Activated T-helper 1 cell treated with anti-CD3 and anti-CD28 coated beads, Interleukin-2, amount 50 U/mL, for 16 hours (primary cell): ENCODE measurements at regions not wholly inside any gene's neighbourhood (a gene's known extent, or its start where the extent isn't known, plus 50 kb on each side); places are given as distances from the start of the nearest gene placed in this dataset.
"Not testable (repeated sequence)": the region's sequence is repeated elsewhere in the genome, so short reads cannot be mapped to it uniquely, and the experiment has no call there.

Experiments used
- DNase-seq, 2 donors: peaks; one replicate each; pipeline ENCODE4 v3.0.0-alpha.2; 2020; ENCODE audit warnings: low read depth in 1 of 2, low spot score in 1 of 2

DNA sequence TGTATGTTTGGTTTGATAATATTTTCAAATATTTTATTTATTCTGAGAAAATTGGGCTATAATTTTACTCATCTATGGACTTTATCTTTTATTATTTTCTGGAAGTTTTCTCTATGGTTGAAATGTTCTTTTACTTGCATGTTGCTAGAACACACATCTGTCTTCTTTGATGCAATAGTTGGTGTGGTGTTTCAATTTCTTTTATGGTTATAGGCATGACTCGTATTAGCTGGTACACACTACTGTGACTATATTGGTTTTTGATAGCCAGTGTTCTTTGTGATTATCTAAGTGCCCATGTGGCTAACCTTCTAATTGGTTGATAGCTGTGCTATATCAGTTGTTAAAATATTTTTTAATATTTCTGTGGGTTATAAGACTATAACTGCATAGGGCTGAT is 1343.3 kb upstream of the GJE1 start:
- no peak for DNase-seq

DNA sequence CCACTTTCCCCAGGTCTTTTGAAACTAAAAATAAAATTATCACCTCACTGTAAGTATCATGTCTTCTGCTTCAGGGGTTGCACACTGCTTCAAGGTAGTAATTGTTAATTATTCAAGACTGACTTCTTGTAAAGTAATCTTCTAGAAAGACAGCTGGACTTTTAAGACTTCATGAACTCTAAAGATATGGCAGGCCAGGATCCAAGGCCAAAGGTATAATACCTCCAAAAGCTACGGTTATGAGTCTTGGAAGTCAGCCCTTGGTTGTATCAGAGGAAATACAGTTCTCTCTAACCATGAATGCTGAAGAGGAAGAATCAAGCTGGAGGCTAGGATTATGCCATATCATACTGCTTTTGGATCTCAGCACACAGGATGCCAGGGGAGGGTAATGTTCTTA is 1346.8 kb upstream of the GJE1 start:
- no peak for DNase-seq

DNA sequence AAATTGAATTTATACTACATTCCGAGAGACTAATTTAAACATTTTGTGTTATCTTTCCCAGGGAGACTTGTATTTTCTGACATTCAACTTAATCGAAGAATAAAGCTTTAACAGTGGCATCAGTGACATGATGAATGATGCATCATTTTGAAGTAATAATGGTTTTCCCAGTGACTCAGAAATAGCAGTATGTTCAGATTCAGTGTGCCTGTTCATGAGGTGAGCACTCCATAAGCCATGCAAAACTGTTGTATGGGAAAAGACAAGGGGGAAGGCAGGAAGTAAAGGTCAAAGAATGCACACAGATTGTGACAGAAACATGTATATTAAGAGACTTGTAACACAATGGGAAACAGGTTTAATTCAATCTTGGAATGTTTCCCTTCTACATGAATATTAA is 1348.2 kb upstream of the GJE1 start:
- DNase-seq, result no peak

DNA sequence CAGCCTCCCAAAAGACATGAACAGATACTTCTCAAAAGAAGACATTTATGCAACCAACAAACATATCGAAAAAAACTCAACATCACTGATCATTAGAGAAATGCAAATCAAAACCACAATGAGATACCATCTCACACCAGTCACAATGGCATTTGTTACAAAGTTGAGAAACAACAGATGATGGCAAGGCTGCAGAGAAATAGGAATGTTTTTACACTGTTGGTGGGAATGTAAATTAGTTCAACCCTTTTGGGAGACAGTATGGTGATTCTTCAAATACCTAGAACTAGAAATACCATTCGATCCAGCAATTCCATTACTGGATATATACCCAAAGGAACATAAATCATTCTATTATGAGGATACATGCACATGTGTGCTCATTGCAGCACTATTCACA is 1349.2 kb upstream of the GJE1 start:
- not testable (repeated sequence) for DNase-seq

DNA sequence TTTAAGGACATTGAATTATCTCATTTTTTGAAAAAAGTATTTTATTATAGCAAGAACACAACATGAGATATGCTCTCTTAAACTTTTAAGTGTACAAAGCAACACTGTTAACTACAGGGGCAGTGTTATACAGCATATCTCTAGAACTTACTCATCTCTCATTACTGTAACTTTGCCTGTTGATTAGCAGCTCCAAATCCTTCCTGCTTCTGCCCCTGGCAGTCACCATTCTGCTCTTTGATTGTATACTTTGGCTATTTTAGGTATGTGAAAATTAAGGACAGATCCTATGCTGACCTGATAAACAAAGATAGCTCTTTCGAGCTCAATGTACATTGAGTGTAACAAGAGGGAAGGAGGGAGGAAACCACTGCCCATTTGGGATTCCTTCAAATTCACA is 1349.8 kb upstream of the GJE1 start:
- DNase-seq, result no peak

DNA sequence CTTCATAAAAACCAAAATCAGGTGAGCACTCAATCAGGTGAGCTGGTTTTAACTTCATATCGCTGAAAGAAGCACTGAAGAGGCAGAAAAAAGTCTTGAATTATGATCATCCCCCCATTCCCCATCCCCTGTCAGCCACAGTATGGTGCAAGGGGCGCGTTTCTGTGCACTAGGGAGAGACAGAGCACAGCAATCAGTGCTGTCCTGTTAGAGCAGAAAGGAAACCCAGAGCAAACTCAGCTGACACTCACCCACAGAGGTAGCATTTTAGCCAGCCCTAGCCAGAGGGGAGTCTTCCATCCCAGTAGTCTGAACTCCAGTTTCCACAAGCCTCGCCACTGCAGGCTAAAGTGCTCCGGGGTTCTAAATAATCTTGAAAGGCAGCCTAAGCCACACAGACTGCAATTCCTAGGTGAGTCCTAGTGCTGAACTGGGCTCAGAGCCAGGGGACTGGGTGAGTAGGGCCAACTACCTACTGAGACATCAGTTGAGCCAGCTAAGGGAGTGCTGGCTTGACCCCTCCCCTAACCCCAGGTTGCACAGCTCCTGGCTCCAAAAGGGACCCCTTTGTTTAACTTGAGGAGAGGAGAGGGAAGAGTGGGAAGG is 1352.6 kb upstream of the GJE1 start:
- DNase-seq, result no peak

DNA sequence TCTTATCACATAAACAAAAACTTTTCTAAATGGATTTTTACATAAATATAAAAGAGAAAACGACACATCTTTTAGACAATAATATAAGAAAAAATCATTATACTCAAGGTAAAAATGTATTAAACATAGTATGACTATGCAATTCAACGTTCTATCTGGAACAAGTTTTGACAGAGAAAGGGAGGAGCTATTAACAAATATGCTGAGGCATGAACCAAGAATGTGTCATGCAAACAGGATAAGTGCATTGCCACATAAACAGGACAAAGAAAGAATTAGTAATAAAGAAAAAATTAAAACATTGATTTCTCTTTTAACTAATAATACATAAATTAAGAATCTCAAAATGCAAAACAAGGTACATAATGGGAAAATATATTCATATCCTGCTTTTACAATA is 1353.4 kb upstream of the GJE1 start:
- DNase-seq, result no peak

DNA sequence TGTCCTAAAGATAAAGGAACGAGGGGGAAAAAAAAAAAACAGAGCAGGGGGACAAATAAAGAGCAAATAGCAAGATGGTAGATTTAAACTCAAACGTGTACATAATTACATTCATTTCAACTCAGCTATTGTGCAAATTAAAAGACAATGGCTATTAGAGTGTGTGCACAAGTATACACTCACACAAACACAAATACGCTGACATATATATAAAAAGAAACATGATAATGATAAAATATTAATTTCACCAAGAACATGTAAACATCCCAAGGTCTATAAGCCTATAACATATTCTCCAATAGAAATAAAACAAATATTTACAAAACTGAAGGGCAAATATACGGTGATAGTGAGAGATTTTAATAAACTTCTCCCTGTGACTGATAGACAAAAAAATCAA is 1354.9 kb upstream of the GJE1 start:
- no peak for DNase-seq

DNA sequence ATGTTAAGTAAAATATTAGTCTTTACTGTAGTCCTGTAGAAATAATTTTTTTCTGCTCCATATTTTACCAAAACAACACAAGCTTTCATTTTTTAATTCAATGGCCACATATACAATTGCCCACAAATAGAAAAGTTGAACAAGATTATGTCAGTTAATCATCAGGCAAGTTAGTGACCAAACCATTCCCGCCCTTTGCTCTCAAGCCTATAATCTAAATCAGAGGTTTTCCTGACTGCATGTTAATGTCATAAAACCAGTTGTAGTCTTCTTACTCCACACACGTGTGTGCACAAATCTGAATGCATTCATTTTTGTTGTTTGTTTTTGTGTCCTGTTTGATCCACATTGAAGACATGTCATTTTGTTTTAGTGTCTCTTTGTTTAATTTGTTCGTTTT is 1357.7 kb upstream of the GJE1 start:
- no peak for DNase-seq

DNA sequence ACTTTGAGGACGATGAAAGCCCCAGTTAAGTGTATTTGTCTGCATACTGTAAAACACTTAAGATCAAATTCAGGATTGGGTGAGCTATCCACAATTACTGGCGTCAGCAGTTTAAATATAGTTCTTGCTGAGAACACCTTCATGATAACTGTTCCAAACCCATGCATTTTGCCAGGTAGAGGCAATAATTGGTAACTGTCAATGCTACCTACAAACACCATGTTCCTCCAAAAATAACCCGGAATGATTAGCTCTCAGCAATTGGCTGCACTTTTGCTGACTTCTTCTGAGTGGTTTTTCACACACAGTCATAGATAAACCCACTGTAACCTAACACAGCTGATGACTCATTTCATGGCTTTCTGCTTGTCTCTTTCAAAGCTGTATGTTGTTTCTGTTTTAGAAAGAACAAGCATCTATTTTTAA is 1358.6 kb upstream of the GJE1 start:
- no peak for DNase-seq

DNA sequence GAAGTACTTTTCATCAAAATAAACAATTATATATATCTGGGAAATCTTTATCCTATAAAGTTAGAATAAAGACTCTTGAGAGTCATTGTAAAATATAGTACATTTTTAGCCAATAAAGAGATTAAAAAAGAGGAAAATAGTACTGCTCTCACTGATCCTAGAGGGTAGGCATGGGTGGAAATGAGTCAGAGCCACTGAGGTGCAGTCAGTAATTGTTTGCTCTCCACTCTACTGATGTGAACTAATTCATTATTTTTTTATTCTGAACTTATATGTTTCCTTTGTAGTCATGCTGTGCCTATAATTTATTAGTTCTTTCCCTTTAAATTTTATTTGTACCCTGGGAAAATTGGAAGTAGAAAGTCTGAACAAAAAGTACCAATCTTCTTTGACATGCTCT is 1359.4 kb upstream of the GJE1 start:
- no peak for DNase-seq

DNA sequence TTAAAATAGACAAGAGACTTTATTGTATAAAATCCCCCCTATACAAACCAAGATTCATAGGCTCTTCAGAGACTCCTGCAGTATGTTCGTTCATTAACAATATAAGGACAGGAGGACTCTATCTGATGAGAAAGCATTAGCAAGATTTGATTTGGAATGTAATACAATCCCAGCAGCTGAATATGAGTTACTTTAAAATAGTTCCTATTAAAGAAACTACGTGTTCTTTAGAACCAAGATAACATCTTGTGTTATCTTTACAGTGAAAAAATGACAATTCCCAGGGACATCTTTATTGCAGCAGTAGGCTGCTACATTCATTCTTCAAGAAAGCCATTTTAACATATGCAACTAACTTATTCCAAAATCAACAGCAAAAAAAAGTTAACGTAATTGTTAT is 1360.1 kb upstream of the GJE1 start:
- no peak for DNase-seq

DNA sequence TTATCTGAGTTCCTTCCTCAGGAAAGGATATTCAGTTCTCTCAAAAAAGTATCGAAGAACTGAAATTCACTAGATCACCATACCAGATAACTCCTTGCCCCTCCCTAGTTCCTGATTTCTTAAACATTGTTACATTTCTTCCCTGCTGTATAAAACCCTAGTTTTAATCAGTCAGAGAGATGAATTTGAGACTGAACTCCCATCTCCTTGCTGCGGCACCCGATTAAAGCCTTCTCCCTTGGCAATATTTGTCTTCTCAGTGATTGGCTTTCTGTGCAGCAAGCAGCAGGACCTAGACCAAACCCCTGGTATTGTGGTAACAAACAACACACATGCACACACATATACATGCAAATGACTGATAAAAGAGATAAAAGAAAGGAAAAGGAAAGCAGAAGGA is 1364.6 kb upstream of the GJE1 start:
- no peak for DNase-seq

DNA sequence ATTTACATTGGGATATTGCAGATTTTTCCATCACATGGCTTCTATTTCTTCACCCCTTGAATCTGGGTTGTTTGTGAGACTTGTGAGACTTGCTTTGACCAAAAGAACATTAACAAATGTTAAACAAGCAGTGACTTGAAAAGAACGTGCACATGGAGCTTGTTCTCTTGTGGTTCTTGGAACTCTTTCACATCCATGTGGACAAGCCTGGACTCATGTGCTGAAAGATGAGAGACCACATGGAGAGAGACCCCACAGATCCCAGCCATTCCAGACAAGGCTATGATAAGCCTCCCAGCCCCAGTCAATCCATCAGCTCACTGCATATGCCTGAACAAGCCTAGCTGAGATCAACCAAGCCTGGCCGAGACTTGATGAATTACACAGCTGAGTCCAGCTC is 1365.7 kb upstream of the GJE1 start:
- no peak for DNase-seq

DNA sequence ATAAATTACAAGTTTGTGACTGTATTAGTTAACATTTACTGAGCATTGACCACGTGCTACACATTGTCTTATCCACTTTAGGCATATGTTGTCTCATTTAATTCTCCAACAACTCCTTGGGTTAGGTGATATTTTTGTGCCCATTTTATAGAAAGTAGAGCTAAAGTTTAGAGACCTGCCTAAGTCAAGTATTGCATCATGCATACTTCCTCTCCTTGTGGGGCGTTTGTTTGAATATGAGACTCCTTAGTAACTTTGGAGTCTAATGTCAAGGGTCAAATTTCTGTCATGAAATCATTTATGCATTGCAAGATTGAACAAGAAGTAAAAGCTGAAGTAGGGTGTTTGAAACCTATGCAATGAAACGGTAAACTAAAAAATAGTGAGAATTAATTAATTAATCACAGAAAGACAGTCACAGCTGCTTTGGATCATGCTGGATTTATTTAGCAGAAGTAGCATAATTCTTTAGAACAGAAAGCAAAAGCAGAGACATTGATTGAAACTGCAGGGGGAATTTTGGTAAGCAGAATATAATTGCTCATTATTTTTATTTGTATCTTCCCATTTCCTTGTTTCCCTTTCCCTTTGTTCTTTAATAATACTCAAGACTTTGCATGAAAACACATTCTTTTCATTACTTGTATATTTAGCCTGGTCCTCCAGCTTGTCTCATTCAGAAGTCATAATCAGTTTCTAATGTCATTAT is 1374.4 kb upstream of the GJE1 start:
- no peak for DNase-seq

DNA sequence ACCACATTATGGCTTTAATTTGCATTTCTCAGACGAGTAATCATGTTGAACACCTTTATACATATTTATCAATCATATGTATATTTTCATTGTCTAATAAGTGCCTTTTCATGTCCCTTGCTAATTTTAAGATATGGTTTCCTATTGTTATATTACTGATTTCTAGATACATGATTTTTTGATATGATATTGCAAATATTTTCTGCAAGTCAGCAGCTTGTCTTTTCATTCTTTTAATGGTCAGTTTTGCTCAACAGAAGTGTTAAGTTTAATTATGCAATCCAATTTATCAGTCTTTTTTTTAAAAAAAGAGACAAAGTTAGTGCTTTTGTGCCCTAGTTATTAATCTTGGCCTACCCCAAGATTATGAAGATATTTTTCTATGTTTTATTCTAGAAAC is 1377.8 kb upstream of the CITED2 start:
- DNase-seq, result no peak

DNA sequence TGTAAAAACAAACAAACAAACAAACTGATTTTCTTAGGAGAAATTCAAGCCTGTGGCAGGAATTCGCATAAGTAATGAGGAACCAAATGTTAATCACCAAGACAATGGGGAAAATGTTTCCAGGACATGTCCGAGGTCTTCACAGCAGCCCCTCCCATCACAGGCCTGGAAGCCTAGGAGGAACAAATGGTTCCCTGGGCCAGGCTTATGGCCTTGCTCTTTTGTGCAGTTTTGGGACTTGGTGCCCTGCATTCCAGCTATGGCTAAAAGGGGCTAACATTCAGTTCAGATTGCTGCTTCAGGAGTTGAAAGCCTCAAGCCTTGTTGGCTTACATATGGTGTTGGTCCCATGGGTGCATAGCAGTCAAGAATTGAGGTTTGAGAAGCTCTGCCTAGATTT is 1372.7 kb upstream of the CITED2 start:
- no peak for DNase-seq

DNA sequence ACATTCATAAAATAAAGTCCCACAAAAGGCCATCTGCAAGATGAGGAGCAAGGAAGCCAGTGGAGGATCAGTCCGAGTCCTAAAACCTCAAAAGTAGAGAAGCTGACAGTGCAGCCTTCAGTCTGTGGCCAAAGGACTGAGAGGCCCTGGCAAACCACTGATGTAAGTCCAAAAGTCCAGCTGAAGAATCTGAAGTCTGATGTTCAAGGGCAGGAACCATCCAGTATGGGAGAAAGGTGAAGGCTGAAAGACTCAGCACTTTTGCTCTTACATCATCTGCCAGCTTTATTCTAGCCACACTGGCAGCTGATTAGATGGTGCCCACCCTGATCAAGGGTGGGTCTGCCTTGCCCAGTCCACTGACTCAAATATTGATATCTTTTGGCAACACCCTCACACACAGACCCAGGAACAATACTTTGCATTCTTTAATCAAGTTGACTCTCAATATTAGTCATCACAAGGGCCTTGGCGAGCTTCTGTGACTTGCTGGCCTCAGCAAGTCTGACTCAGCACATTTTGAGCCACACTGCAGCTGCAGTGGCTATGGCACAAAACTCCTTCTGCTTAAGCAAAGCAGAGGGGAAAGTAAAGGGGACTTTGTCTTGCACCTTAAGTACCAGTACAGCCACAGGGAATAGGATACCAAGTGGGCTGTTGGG is 1370.3 kb upstream of the CITED2 start:
- DNase-seq, result no peak

DNA sequence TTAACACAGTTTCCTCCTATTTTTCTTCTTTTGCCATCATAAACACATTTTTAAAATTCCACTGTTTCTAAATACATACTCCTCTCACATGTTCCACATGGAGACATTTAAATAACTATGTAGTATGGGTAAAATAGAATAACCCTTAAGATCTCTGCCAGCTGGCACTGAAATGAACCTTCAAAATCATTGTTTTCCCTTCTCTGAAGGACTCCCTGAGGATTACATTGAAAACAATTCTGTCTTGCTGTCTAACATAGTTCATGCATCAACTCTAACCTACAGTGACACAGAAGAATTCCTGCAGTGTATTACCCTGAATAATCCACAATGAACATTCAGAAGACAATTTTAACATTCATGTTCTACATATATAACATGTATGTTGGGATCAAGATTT is 1361.8 kb upstream of the CITED2 start:
- DNase-seq, result no peak

DNA sequence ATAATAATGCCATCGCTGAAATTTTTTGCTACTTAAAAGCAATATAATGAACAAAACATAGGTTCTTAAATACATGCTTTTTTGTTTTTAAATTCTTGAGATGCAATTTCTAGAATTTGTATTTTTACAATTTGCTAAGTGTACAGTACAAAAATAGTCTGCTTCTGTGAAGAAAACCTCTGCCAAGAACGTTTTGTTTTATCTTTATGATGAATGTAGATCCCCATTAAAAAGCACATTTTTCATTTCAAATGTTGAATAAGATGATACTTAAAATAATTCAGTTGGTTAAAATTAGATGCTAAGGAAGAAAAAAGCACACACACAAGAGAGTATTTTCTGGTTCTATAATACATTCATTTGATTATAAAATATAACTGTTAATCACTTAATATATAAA is 1358.5 kb upstream of the CITED2 start:
- no peak for DNase-seq

DNA sequence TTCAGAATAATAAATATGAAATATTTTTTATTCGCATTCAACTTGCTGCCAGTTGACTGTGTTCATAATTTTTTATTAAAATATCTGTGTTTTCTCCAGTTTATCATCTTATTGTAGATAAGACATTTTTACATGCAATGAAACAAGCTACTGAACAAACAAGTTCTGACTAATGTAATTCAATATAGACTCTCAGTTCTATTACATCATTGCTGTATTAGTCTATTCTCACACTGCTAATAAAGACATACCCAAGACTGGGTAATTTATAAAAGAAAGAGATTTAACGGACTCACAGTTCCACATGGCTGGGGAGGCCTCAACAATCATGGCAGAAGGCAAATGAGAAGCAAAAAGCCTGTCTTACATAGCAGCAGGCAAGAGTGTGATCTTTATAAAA is 1357.7 kb upstream of the CITED2 start:
- DNase-seq, result no peak

DNA sequence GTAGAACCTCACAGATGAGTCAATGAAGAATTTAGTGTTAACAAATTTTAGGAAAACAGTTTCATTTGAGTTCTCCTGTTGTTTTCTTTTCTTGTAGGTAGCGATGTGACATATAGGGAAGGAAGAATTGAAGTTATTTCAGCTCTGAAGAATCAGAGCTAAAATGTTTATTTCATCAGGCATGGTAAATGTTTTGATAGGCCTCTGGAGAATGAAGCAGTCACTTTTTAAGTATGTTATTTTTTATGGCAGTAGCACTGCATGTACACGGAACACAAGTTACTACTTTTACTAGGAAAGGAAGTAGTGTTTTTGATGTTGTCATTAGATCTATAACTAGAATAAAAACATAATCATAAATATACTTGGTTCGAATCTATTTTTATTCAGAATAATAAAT is 1357.3 kb upstream of the CITED2 start:
- DNase-seq, result no peak

DNA sequence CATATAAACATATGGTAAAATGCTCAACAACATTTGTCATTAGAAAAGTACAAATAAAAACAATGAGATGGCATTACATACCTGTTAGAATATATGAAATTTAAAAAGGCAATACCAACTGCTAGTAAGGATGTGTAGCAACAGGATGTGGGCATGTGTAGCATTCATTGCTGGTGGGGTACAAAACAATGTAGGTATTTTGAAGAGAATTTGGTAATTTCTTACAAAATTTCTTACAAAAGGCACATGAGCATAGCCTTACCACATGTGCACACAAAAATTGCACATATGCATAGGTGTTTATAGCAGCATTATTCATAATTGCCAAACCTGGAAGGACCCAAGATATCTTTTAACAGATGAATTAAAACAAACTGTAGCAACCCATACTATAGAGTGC is 1355.1 kb upstream of the CITED2 start:
- DNase-seq, result no peak
